GM21423 (cell line): ENCODE measurements at regions not wholly inside any gene's neighbourhood (a gene's known extent, or its start where the extent isn't known, plus 50 kb on each side); places are given as distances from the start of the nearest gene placed in this dataset.

Source experiments
- ATAC-seq: cut with Tn5 transposase; IDR thresholded peaks from one replicate; pipeline ENCODE4 v1.9.1; 2021; ENCODE audit warnings: mild to moderate bottlenecking, moderate library complexity; ENCODE audit not compliant: unreplicated experiment

- ATAC-seq, result no peak
Observed at GRCh38 chr3:168858327-168858726, 762.6 kb upstream of the GOLIM4 start.

- no peak for ATAC-seq
Observed at GRCh38 chr3:168850109-168850508, 754.4 kb upstream of the GOLIM4 start.

GRCh38 chr3:168847291-168847883, 751.7 kb upstream of the GOLIM4 start:
- peak; percentile 81 for ATAC-seq

GRCh38 chr3:168844894-168845482, 749.3 kb upstream of the GOLIM4 start:
- ATAC-seq, result no peak

- ATAC-seq, result no peak
Observed at GRCh38 chr3:168844472-168844871, 748.7 kb upstream of the GOLIM4 start.

- no peak for ATAC-seq
Observed at GRCh38 chr3:168843481-168843880, 747.8 kb upstream of the GOLIM4 start.

GRCh38 chr3:168839653-168840052, 743.9 kb upstream of the GOLIM4 start:
- ATAC-seq, result no peak

GRCh38 chr3:168834558-168834957, 738.8 kb upstream of the GOLIM4 start:
- ATAC-seq, result no peak

- ATAC-seq, result no peak
Observed at GRCh38 chr3:168828943-168829342, 733.2 kb upstream of the GOLIM4 start.

GRCh38 chr3:168828536-168828935, 732.8 kb upstream of the GOLIM4 start:
- no peak for ATAC-seq

GRCh38 chr3:168828014-168828413, 732.3 kb upstream of the GOLIM4 start:
- ATAC-seq, result no peak

GRCh38 chr3:168824107-168824506, 728.4 kb upstream of the GOLIM4 start:
- ATAC-seq, result no peak

- no peak for ATAC-seq
Observed at GRCh38 chr3:168823466-168823865, 727.7 kb upstream of the GOLIM4 start.

- no peak for ATAC-seq
Observed at GRCh38 chr3:168820810-168821415, 725.2 kb upstream of the GOLIM4 start.

GRCh38 chr3:168817177-168817576, 721.5 kb upstream of the GOLIM4 start:
- ATAC-seq, result no peak

- no peak for ATAC-seq
Observed at GRCh38 chr3:168815946-168816345, 720.2 kb upstream of the GOLIM4 start.

- no peak for ATAC-seq
Observed at GRCh38 chr3:168813225-168813802, 717.6 kb upstream of the GOLIM4 start.

- ATAC-seq, result no peak
Observed at GRCh38 chr3:168812234-168812633, 716.5 kb upstream of the GOLIM4 start.

GRCh38 chr3:168808596-168808995, 712.9 kb upstream of the GOLIM4 start:
- no peak for ATAC-seq

- no peak for ATAC-seq
Observed at GRCh38 chr3:168807448-168807847, 711.7 kb upstream of the GOLIM4 start.

- ATAC-seq, result no peak
Observed at GRCh38 chr3:168806871-168807270, 711.1 kb upstream of the GOLIM4 start.

- no peak for ATAC-seq
Observed at GRCh38 chr3:168803536-168803935, 707.8 kb upstream of the GOLIM4 start.
